Sigmoid colon (tissue), 6 donors: ENCODE measurements at regions not wholly inside any gene's neighbourhood (a gene's known extent, or its start where the extent isn't known, plus 50 kb on each side); places are given as distances from the start of the nearest gene placed in this dataset.

ENCODE experiments used
- DNase-seq: peaks from one replicate; pipeline ENCODE4 v3.0.0-alpha.2; 2019
- H3K27ac ChIP-seq, 4 donors: fragments of 200-600 bp; sonication (generic); one replicate each; pipeline ENCODE4 v1.5.1; 2016 to 2019; ENCODE audit warnings: mild to moderate bottlenecking in 1 of 4
- H3K27me3 ChIP-seq, 3 donors: fragments of 200-600 bp; sonication (generic); one replicate each; pipeline ENCODE4 v1.5.1; 2019; ENCODE audit warnings: mild to moderate bottlenecking in 1 of 3
- H3K36me3 ChIP-seq, 4 donors: fragments of 200-600 bp; sonication (generic); one replicate each; pipeline ENCODE4 v1.5.1; 2016 to 2019
- H3K4me1 ChIP-seq, 4 donors: fragments of 200-600 bp; sonication (generic); one replicate each; pipeline ENCODE4 v1.5.1; 2017 to 2019
- H3K4me3 ChIP-seq, 4 donors: fragments of 200-600 bp; sonication (generic); one replicate each; pipeline ENCODE4 v1.5.1; 2017 to 2019; ENCODE audit warnings: mild to moderate bottlenecking in 2 of 4, moderate library complexity in 1 of 4
- H3K9me3 ChIP-seq, 4 donors: fragments of 200-600 bp in 3 of 4; sonication (generic) in 3 of 4; one replicate each; pipeline versions ENCODE4 v1.5.1 to v1.6.1; 2013 to 2019
- EP300 ChIP-seq, 4 donors: sonication (generic); formaldehyde crosslinking; IDR thresholded peaks; one replicate each; pipeline ENCODE4 v1.6.1; 2017; ENCODE audit warnings: antibody characterized with exemption in 4 of 4
- POLR2A ChIP-seq, 2 donors: fragments of 450-650 bp; IDR thresholded peaks; one replicate each; pipeline ENCODE4 v1.6.1; 2016; ENCODE audit warnings: antibody characterized with exemption in 2 of 2, mild to moderate bottlenecking in 2 of 2, moderate library complexity in 2 of 2
- POLR2AphosphoS5 ChIP-seq, 4 donors: sonication (generic); formaldehyde crosslinking; IDR thresholded peaks; one replicate each; pipeline ENCODE4 v1.6.1; 2017; ENCODE audit warnings: antibody characterized with exemption in 4 of 4
- WGBS, 2 donors: extraction: QIAGEN DNeasy Blood & Tissue Kit; methylation state at CpG; one replicate each; pipeline ENCODE4 v1.1.7; 2013; 5-methylcytosine and 5-hydroxymethylcytosine counted together
- intact Hi-C: fragments of 100-400 bp; cut with DNase I; formaldehyde crosslinking; loops from one replicate; pipeline ENCODE4 v1.15.1; 2023
- TF ChIP-seq, protein P1 (sequence below), 4 experiments: fragments of 450-650 bp in 3 of 4; fragments of 200-600 bp in 1 of 4; IDR thresholded peaks; one replicate each; pipeline ENCODE4 v1.5.1; 2016 to 2019; ENCODE audit warnings: antibody characterized with exemption in 4 of 4, mild to moderate bottlenecking in 3 of 4, moderate library complexity in 2 of 4
- donor health status: healthy with polysubstance abuse.
- donor health status: healthy.

DNA sequence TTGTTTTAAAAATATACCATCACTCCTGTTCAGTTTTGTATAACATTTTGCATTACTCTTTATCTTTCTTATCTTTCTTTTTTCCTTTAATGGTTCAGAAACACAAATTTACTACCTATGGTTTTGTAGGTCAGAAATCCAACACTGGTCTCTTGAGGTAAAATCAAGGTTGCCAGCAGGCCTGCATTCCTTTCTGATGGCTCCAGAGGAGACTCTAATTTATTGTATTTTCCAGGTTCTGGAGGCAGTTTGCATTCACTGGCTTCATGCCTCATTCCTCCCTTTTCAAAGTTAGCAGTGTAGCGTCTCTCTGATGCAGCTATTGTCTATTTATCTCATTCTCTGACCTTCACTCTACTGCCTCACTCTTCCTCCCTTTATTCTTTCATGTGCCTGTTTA lies 767.4 kb downstream of the SLITRK6 start:
- peaks cover 0 to 7% (median 4%) of the 10 kb centered on the region in 4 donors for H3K9me3 ChIP-seq
- TF ChIP-seq POLR2A (IDR thresholded peaks at IDR 0.05), result no peak
- TF ChIP-seq POLR2AphosphoS5 (IDR thresholded peaks at IDR 0.05), result no peak
- no peak for TF ChIP-seq EP300 (IDR thresholded peaks at IDR 0.05)
- TF ChIP-seq, protein P1, sequence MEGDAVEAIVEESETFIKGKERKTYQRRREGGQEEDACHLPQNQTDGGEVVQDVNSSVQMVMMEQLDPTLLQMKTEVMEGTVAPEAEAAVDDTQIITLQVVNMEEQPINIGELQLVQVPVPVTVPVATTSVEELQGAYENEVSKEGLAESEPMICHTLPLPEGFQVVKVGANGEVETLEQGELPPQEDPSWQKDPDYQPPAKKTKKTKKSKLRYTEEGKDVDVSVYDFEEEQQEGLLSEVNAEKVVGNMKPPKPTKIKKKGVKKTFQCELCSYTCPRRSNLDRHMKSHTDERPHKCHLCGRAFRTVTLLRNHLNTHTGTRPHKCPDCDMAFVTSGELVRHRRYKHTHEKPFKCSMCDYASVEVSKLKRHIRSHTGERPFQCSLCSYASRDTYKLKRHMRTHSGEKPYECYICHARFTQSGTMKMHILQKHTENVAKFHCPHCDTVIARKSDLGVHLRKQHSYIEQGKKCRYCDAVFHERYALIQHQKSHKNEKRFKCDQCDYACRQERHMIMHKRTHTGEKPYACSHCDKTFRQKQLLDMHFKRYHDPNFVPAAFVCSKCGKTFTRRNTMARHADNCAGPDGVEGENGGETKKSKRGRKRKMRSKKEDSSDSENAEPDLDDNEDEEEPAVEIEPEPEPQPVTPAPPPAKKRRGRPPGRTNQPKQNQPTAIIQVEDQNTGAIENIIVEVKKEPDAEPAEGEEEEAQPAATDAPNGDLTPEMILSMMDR (IDR thresholded peaks at IDR 0.05), result no peak
- H3K27ac ChIP-seq, result no peak overlapping the region
- DNase-seq, result no peak
- H3K4me3 ChIP-seq, result no peak overlapping the region
- intact Hi-C loops, result no loop called here
- peaks cover 0 to 3% (median 0%) of the 10 kb centered on the region in 4 donors for H3K4me1 ChIP-seq
- no peaks in the 10 kb centered on the region for H3K27me3 ChIP-seq
- WGBS, 2 donors, result 49 to 75% methylated on average over 1 of the region's 1 CpG
- H3K36me3 ChIP-seq, result no peaks in the 10 kb centered on the region

DNA sequence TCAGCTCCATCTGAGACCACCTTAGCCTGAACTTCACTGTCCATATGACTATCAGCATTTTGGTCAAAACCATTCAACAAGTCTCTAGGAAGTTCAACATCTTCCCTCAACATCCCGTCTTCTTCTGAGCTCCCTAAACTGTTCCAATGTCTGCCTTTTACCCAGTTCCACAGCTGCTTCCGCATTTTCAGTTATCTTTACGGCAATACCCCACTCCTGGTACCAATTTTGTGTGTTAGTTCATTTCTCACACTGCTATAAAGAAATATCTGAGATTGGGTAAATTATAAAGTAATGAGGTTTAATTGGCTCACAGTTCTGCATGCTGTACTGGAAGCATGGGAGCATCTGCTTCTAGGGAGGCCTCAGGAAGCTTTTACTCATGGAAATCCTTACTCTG lies 771.2 kb downstream of the SLITRK6 start:
- no peaks in the 10 kb centered on the region for H3K36me3 ChIP-seq
- H3K4me3 ChIP-seq, result no peak overlapping the region
- 88 to 92% methylated on average over 3 of the region's 3 CpGs for WGBS, 2 donors
- peaks cover 3 to 12% (median 6%) of the 10 kb centered on the region in 4 donors for H3K9me3 ChIP-seq
- intact Hi-C loops, result no loop called here
- no peak overlapping the region for H3K27ac ChIP-seq
- H3K27me3 ChIP-seq, result no peaks in the 10 kb centered on the region
- DNase-seq, result no peak
- TF ChIP-seq, protein P1 (IDR thresholded peaks at IDR 0.05), result no peak
- no peak for TF ChIP-seq EP300 (IDR thresholded peaks at IDR 0.05)
- peaks cover 0 to 3% (median 0%) of the 10 kb centered on the region in 4 donors for H3K4me1 ChIP-seq

DNA sequence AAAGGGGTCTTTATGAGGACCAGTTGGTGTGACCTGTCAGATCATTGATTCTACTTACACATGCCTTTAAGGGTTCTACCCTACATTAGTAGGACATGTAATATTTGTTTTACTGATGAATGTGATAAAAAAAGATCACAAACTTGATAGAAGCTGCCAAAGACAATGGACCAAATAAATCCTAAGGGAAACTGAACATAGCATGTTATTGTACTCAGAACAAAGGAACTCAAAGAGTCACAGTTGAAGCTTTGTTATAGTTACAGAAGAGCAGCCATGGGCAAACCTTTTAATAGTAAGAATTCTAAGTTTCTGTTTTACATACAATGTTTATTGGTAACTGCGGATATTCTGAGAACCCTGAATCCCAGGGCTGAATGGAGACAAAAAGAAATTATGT lies 780.1 kb downstream of the SLITRK6 start:
- 85 to 93% methylated on average over 1 of the region's 1 CpG for WGBS, 2 donors
- intact Hi-C loops, result no loop called here
- DNase-seq, result no peak
- Histone ChIP-seq H3K27me3 (no peaks in the 10 kb centered on the region), H3K4me1 (no peaks in the 10 kb centered on the region), H3K36me3 (no peaks in the 10 kb centered on the region), H3K27ac (no peak overlapping the region), H3K9me3 (peaks cover 0 to 3% (median under 1%) of the 10 kb centered on the region in 4 donors), H3K4me3 (no peak overlapping the region)
- TF ChIP-seq EP300 (IDR thresholded peaks at IDR 0.05) (no peak), POLR2A (IDR thresholded peaks at IDR 0.05) (no peak), POLR2AphosphoS5 (IDR thresholded peaks at IDR 0.05) (no peak)
- TF ChIP-seq, protein P1 (IDR thresholded peaks at IDR 0.05), result no peak

DNA sequence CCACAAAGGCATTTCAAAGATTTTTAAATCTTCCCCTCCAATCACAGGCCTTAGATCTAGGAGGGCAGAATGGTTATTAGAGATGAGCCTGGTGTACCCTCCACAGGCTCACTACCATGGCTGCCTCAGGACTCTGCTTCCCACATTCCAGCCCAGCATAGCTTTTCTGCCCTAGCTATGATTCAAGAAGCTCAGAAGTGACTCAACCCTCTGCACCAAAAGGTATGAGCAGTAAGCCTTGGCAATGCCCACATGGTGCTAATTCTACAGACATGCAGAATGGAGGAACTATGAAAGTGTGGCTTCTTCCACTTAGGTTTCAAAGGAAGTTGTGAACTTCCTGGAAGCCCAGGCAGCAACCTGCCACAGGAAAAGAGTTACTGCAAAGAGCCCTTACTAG lies 786.2 kb downstream of the SLITRK6 start:
- H3K36me3 ChIP-seq, result no peaks in the 10 kb centered on the region
- H3K27ac ChIP-seq, result no peak overlapping the region
- H3K9me3 ChIP-seq, result peaks cover 0 to 3% (median 2%) of the 10 kb centered on the region in 4 donors
- no peaks in the 10 kb centered on the region for H3K4me1 ChIP-seq
- no peak for DNase-seq
- TF ChIP-seq POLR2A (IDR thresholded peaks at IDR 0.05) (no peak), POLR2AphosphoS5 (IDR thresholded peaks at IDR 0.05) (no peak), EP300 (IDR thresholded peaks at IDR 0.05) (no peak)
- TF ChIP-seq, protein P1 (IDR thresholded peaks at IDR 0.05), result no peak
- no peak overlapping the region for H3K4me3 ChIP-seq
- no peaks in the 10 kb centered on the region for H3K27me3 ChIP-seq
- intact Hi-C loops, result no loop called here

DNA sequence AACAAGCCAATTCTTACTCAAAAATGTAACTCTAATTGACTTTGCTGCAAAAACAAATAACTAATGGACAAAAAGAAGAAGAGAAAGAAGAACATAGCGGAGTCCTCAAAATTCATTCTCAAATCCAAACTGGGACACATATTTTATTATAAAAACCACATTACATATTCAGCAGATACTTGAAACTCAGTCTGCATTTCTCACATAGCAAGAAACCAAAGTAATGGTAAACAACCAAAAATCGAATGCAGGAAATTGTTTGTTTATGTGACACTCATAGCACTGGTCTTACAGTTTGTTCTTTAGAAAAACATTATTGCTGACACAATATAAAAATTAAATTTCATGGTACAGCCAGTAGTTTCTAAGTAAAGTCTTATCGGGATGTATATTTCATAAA lies 789.8 kb downstream of the SLITRK6 start:
- Histone ChIP-seq H3K9me3 (peaks cover 0 to 3% (median 2%) of the 10 kb centered on the region in 4 donors), H3K4me3 (no peak overlapping the region), H3K27ac (no peak overlapping the region), H3K27me3 (no peaks in the 10 kb centered on the region), H3K36me3 (no peaks in the 10 kb centered on the region), H3K4me1 (no peaks in the 10 kb centered on the region)
- TF ChIP-seq POLR2A (IDR thresholded peaks at IDR 0.05) (no peak), POLR2AphosphoS5 (IDR thresholded peaks at IDR 0.05) (no peak), EP300 (IDR thresholded peaks at IDR 0.05) (no peak)
- TF ChIP-seq, protein P1 (IDR thresholded peaks at IDR 0.05), result no peak
- WGBS, 2 donors, result 72 to 82% methylated on average over 3 of the region's 3 CpGs
- DNase-seq, result no peak
- intact Hi-C loops, result no loop called here
